ENCODE measurements at regions not wholly inside any gene's neighbourhood (a gene's known extent, or its start where the extent isn't known, plus 50 kb on each side); places are given as distances from the start of the nearest gene placed in this dataset.

DNA sequence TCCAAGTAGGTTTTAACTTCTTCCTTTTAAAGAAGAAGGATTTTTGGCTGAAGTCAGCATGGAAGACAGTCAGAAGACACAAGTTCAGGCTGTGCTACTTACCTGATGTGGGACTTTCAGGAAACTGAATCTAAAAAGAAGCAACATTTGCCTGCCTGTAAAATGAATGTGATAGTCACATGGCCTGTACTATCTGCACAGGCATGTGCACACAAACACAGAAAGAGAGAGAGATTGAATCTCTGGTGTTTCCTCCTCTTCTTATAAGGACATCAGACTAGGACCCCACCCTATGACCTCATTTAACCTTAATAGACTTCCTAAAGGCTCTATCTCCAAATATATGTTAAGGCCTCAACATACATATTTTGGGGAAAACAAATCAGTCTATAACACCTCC lies 542.9 kb downstream of the PLPP3 start:
- TF ChIP-seq EZH2 (IDR thresholded peaks at IDR 0.05; ENCODE audit: insufficient read depth, poor library complexity, severe bottlenecking) (no peak), EZH2phosphoT487 (IDR thresholded peaks at IDR 0.05; ENCODE audit: insufficient read depth, low read depth) (no peak)
